Peyer's patch (tissue), 4 donors: ENCODE measurements at regions not wholly inside any gene's neighbourhood (a gene's known extent, or its start where the extent isn't known, plus 50 kb on each side); places are given as distances from the start of the nearest gene placed in this dataset.

Experiments used
- DNase-seq, 3 donors: peaks; one replicate each; pipeline ENCODE4 v3.0.0-alpha.2; 2017 to 2019
- H3K27ac ChIP-seq, 4 donors: fragments of 200-600 bp; sonication (generic); one replicate each; pipeline ENCODE4 v1.5.1; 2016 to 2019
- H3K27me3 ChIP-seq, 2 donors: fragments of 200-600 bp; sonication (generic); one replicate each; pipeline ENCODE4 v1.5.1; 2019
- H3K36me3 ChIP-seq, 3 donors: fragments of 200-600 bp; sonication (generic); one replicate each; pipeline ENCODE4 v1.5.1; 2016 to 2019
- H3K4me1 ChIP-seq, 4 donors: fragments of 200-600 bp; sonication (generic); one replicate each; pipeline ENCODE4 v1.5.1; 2016 to 2019
- H3K4me3 ChIP-seq, 4 donors: fragments of 200-600 bp; sonication (generic); 1 replicate in 3 of 4; 2 replicates in 1 of 4; pipeline ENCODE4 v1.5.1; 2016 to 2019; ENCODE audit warnings: mild to moderate bottlenecking in 1 of 4
- H3K9me3 ChIP-seq, 4 donors: fragments of 200-600 bp; sonication (generic); one replicate each; pipeline ENCODE4 v1.5.1; 2016 to 2019; ENCODE audit warnings: mild to moderate bottlenecking in 1 of 4
- POLR2A ChIP-seq, 2 donors: fragments of 450-650 bp; IDR thresholded peaks; one replicate each; pipeline ENCODE4 v1.5.1; 2017; ENCODE audit warnings: antibody characterized with exemption in 2 of 2, mild to moderate bottlenecking in 2 of 2, moderate library complexity in 2 of 2
- small RNA-seq, 2 donors: library from RNA; depleted of rRNA; stranded (forward); fragments of <200 nt; gene quantifications; one replicate each; pipeline ENCODE3, GENCODE V24; 2016
- TF ChIP-seq, protein P1 (sequence below), 6 experiments: fragments of 450-650 bp in 4 of 6; fragments of 200-600 bp in 2 of 6; sonication (generic) in 1 of 6; IDR thresholded peaks; one replicate each; pipeline ENCODE4 v1.5.1; 2017 to 2019; ENCODE audit warnings: antibody characterized with exemption in 6 of 6, mild to moderate bottlenecking in 3 of 6, moderate library complexity in 1 of 6

DNA sequence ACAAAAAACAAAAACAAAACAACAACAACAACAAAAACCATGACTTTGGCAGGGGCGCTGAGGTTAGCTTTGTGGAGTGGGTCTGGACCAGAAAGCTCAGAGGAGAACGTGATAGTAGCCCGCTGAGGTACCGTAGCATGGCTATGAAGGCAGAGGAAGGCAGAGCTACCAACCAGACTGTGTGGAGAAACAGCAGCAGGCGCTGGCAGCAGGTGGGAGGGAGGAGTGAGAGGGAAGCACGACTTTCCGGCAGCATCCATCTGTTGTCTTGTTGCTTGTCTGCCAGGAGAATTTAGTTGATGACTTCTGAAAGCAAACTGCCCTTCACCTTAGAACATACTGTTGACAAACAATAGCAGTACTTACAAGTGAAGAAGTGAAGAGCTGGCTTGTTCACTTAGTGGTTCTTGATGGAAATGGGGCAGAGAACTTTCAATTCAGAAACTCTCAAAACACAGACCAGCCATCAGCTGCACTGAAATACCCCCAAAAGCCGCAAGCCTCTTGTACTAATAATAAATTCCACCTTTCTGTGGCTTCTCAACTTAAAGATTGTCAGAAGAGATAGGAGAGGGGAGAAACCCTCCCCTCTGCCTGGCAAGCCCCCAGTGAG, 447.2 kb downstream of the SLITRK2 start:
- TF ChIP-seq, protein P1, sequence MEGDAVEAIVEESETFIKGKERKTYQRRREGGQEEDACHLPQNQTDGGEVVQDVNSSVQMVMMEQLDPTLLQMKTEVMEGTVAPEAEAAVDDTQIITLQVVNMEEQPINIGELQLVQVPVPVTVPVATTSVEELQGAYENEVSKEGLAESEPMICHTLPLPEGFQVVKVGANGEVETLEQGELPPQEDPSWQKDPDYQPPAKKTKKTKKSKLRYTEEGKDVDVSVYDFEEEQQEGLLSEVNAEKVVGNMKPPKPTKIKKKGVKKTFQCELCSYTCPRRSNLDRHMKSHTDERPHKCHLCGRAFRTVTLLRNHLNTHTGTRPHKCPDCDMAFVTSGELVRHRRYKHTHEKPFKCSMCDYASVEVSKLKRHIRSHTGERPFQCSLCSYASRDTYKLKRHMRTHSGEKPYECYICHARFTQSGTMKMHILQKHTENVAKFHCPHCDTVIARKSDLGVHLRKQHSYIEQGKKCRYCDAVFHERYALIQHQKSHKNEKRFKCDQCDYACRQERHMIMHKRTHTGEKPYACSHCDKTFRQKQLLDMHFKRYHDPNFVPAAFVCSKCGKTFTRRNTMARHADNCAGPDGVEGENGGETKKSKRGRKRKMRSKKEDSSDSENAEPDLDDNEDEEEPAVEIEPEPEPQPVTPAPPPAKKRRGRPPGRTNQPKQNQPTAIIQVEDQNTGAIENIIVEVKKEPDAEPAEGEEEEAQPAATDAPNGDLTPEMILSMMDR (IDR thresholded peaks at IDR 0.05): no peak
- no peak for TF ChIP-seq POLR2A (IDR thresholded peaks at IDR 0.05)
- no peak for DNase-seq
- Histone ChIP-seq H3K9me3 (no peaks in the 10 kb centered on the region), H3K27me3 (no peaks in the 10 kb centered on the region), H3K4me1 (no peaks in the 10 kb centered on the region), H3K36me3 (no peaks in the 10 kb centered on the region), H3K4me3 (no peak overlapping the region), H3K27ac (no peak overlapping the region)

DNA sequence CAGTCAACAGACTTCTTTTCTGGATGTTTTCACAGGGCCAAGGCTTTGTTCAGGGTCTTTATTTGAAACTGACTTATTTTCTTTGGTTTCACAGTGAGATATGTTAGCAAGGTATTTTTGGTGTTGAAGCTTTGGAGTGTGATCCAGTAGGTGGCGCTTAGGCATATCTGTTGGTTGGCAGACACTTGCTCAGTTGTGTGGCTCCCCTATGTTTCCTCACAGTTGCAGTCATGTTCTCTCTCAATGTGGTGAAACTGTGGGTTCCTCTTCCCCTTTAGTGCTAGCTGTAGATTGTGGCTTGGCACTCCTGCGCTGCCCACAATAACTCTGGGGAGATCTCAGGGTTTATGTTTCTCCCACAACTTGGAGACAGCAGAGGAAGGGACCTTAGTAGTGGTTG, 460.8 kb downstream of the SLITRK2 start:
- TF ChIP-seq POLR2A (IDR thresholded peaks at IDR 0.05): no peak
- TF ChIP-seq, protein P1 (IDR thresholded peaks at IDR 0.05): no peak
- H3K9me3 ChIP-seq: no peaks in the 10 kb centered on the region
- H3K36me3 ChIP-seq: no peaks in the 10 kb centered on the region
- H3K4me3 ChIP-seq: no peak overlapping the region
- H3K27me3 ChIP-seq: no peaks in the 10 kb centered on the region
- no peak for DNase-seq
- H3K27ac ChIP-seq: no peak overlapping the region
- H3K4me1 ChIP-seq: no peaks in the 10 kb centered on the region

Small RNA genes lying in the stretch of these regions (small RNA-seq; reads per million reads assigned to genes)
- gene MIR888 (0 reads per million in 2 donors), gene MIR890 (0 reads per million in 2 donors), gene MIR891A (0.23 to 0.25 reads per million in 2 donors), gene MIR891B (0 reads per million in 2 donors), gene MIR892A (0 reads per million in 2 donors), gene MIR892B (0 reads per million in 2 donors), gene MIR892C (0 reads per million in 2 donors)
